Spleen (tissue), 11 donors: ENCODE measurements at regions not wholly inside any gene's neighbourhood (a gene's known extent, or its start where the extent isn't known, plus 50 kb on each side); places are given as distances from the start of the nearest gene placed in this dataset.

ENCODE experiments used
- DNase-seq: peaks from one replicate; pipeline ENCODE4 v3.0.0-alpha.2; 2020
- H3K27ac ChIP-seq, 8 donors: fragments of 200-600 bp; sonication (generic) in 7 of 8; 1 replicate in 4 of 8; 2 replicates in 4 of 8; pipeline versions ENCODE4 v1.5.0 to v1.8.0; 2016 to 2021; ENCODE audit warnings: inconsistent platforms in 4 of 8, mild to moderate bottlenecking in 4 of 8, moderate library complexity in 1 of 8
- H3K27me3 ChIP-seq, 7 donors: fragments of 200-600 bp; sonication (generic) in 6 of 7; replicated peaks in 1 of 7; 1 replicate in 4 of 7; 2 replicates in 3 of 7; pipeline versions ENCODE4 v1.5.0 to v1.8.0; 2016 to 2021; ENCODE audit warnings: inconsistent platforms in 3 of 7, mild to moderate bottlenecking in 1 of 7
- H3K36me3 ChIP-seq, 6 donors: fragments of 200-600 bp; sonication (generic) in 5 of 6; 1 replicate in 4 of 6; 2 replicates in 2 of 6; pipeline versions ENCODE4 v1.5.0 to v1.8.0; 2016 to 2021; ENCODE audit warnings: inconsistent platforms in 2 of 6
- H3K4me1 ChIP-seq, 6 donors: fragments of 200-600 bp; sonication (generic) in 5 of 6; 1 replicate in 3 of 6; 2 replicates in 3 of 6; pipeline versions ENCODE4 v1.5.0 to v1.8.0; 2016 to 2021; ENCODE audit warnings: inconsistent platforms in 3 of 6
- H3K4me3 ChIP-seq, 8 donors: fragments of 200-600 bp; sonication (generic) in 7 of 8; 1 replicate in 4 of 8; 2 replicates in 4 of 8; pipeline versions ENCODE4 v1.5.0 to v1.8.0; 2016 to 2021; ENCODE audit warnings: inconsistent platforms in 4 of 8, mild to moderate bottlenecking in 4 of 8, moderate library complexity in 2 of 8
- H3K9me3 ChIP-seq, 8 donors: fragments of 200-600 bp; sonication (generic) in 7 of 8; 1 replicate in 4 of 8; 2 replicates in 4 of 8; pipeline versions ENCODE4 v1.5.0 to v1.8.0; 2016 to 2021; ENCODE audit warnings: inconsistent platforms in 4 of 8
- CTCF ChIP-seq, 11 experiments: fragments of 200-600 bp in 7 of 11; fragments of 450-650 bp in 4 of 11; sonication (generic) in 4 of 11; IDR thresholded peaks in 8 of 11; conservative IDR thresholded peaks in 3 of 11; 1 replicate in 7 of 11; 2 replicates in 4 of 11; pipeline versions ENCODE4 v1.4.0 to v1.8.0; 2016 to 2021; ENCODE audit warnings: antibody characterized with exemption in 11 of 11, inconsistent platforms in 4 of 11, mild to moderate bottlenecking in 1 of 11
- POLR2A ChIP-seq, 3 donors: fragments of 450-650 bp; IDR thresholded peaks; one replicate each; pipeline ENCODE4 v1.5.1; 2017; ENCODE audit warnings: antibody characterized with exemption in 3 of 3, mild to moderate bottlenecking in 1 of 3
- POLR2AphosphoS5 ChIP-seq, 3 donors: sonication (generic); formaldehyde crosslinking; IDR thresholded peaks; one replicate each; pipeline ENCODE4 v1.5.1; 2017; ENCODE audit warnings: antibody characterized with exemption in 3 of 3
- WGBS, 5 donors: extraction: QIAGEN DNeasy Blood & Tissue Kit in 3 of 5; methylation state at CpG; one replicate each; pipeline versions ENCODE4 v1.1.5 to v1.1.7; 2013 to 2018; 5-methylcytosine and 5-hydroxymethylcytosine counted together
- intact Hi-C: fragments of 100-400 bp; cut with DNase I; formaldehyde crosslinking; loops from one replicate; pipeline ENCODE4 v1.15.0; 2023; ENCODE audit warnings: low total_unique reads
- donor health status: healthy with polysubstance abuse.
- donor health status: DM: no; HTN: no; CAD: no; lungs with moderate emphysema.
- donor health status: DM: no; HTN: no; CAD: no.
- donor health status: Bipolar disorder and iron deficiency.
- donor health status: healthy.
- donor health status: DM: no; HTN: no; CAD: no.
- donor health status: DM: yes; HTN: yes; CAD: no.

GRCh38 chr10:78863906-78864239 is 204.9 kb upstream of the ZMIZ1 start:
- no peaks in the 10 kb centered on the region for H3K9me3 ChIP-seq
- no peak for DNase-seq
- H3K27me3 ChIP-seq = no peaks in the 10 kb centered on the region
- no peaks in the 10 kb centered on the region for H3K36me3 ChIP-seq
- H3K27ac ChIP-seq = no peak overlapping the region
- H3K4me1 ChIP-seq = no peaks in the 10 kb centered on the region
- H3K4me3 ChIP-seq = no peak overlapping the region
- WGBS, 5 donors = 90 to 100% (median 94%) methylated on average over 1 of the region's 1 CpG
- intact Hi-C loops = no loop called here
- no peak for TF ChIP-seq POLR2A (IDR thresholded peaks at IDR 0.05)
- no peak for TF ChIP-seq POLR2AphosphoS5 (IDR thresholded peaks at IDR 0.05)
- TF ChIP-seq CTCF (IDR thresholded peaks at IDR 0.05 in 8 of 11, conservative IDR thresholded peaks at IDR 0.05 in 3 of 11) = no peak

- WGBS, 5 donors = 83 to 94% (median 88%) methylated on average over 14 of the region's 14 CpGs
- TF ChIP-seq POLR2A (IDR thresholded peaks at IDR 0.05) (no peak), POLR2AphosphoS5 (IDR thresholded peaks at IDR 0.05) (no peak), CTCF (IDR thresholded peaks at IDR 0.05 in 8 of 11, conservative IDR thresholded peaks at IDR 0.05 in 3 of 11) (no peak)
- DNase-seq = no peak
- intact Hi-C loops = no loop called here
- Histone ChIP-seq H3K27ac (no peak overlapping the region), H3K4me3 (no peak overlapping the region), H3K27me3 (peaks cover 0 to 8% (median 0%) of the 10 kb centered on the region in 7 donors), H3K36me3 (no peaks in the 10 kb centered on the region), H3K4me1 (no peaks in the 10 kb centered on the region), H3K9me3 (no peaks in the 10 kb centered on the region)
Measured at GRCh38 chr10:78864761-78865537, 203.8 kb upstream of the ZMIZ1 start.

- H3K27me3 ChIP-seq = peaks cover 0 to 13% (median 0%) of the 10 kb centered on the region in 7 donors
- H3K9me3 ChIP-seq = no peaks in the 10 kb centered on the region
- intact Hi-C loops = no loop called here
- no peak for DNase-seq
- WGBS, 5 donors = 64 to 84% (median 71%) methylated on average over 2 to 4 of the region's 4 CpGs
- no peaks in the 10 kb centered on the region for H3K4me1 ChIP-seq
- no peak overlapping the region for H3K27ac ChIP-seq
- TF ChIP-seq POLR2A (IDR thresholded peaks at IDR 0.05) (no peak), POLR2AphosphoS5 (IDR thresholded peaks at IDR 0.05) (no peak), CTCF (IDR thresholded peaks at IDR 0.05 in 8 of 11, conservative IDR thresholded peaks at IDR 0.05 in 3 of 11) (no peak)
- no peak overlapping the region for H3K4me3 ChIP-seq
- no peaks in the 10 kb centered on the region for H3K36me3 ChIP-seq
Measured at GRCh38 chr10:78865538-78865875, 203.3 kb upstream of the ZMIZ1 start.

- Histone ChIP-seq H3K4me3 (no peak overlapping the region), H3K4me1 (no peaks in the 10 kb centered on the region), H3K9me3 (no peaks in the 10 kb centered on the region), H3K27me3 (peaks cover 0 to 16% (median 0%) of the 10 kb centered on the region in 7 donors), H3K27ac (no peak overlapping the region), H3K36me3 (no peaks in the 10 kb centered on the region)
- 86 to 90% (median 89%) methylated on average over 12 of the region's 12 CpGs for WGBS, 5 donors
- TF ChIP-seq CTCF (IDR thresholded peaks at IDR 0.05 in 8 of 11, conservative IDR thresholded peaks at IDR 0.05 in 3 of 11) = no peak
- TF ChIP-seq POLR2AphosphoS5 (IDR thresholded peaks at IDR 0.05) = no peak
- no peak for DNase-seq
- intact Hi-C loops = no loop called here
Measured at GRCh38 chr10:78865931-78866717, 202.6 kb upstream of the ZMIZ1 start.
